BE2C (cell line): ENCODE measurements at regions not wholly inside any gene's neighbourhood (a gene's known extent, or its start where the extent isn't known, plus 50 kb on each side); places are given as distances from the start of the nearest gene placed in this dataset.
"Not testable (repeated sequence)": the region's sequence is repeated elsewhere in the genome, so short reads cannot be mapped to it uniquely, and the experiment has no call there.

Experiments used
- DNase-seq: peaks from one replicate; pipeline ENCODE4 v3.0.0-alpha.2; 2020
- H3K27me3 ChIP-seq: fragments of 250-450 bp; sonication (Bioruptor Pico); 2 replicates; pipeline ENCODE4 v1.5.1; 2020; ENCODE audit warnings: mild to moderate bottlenecking
- H3K36me3 ChIP-seq: fragments of 250-450 bp; sonication (Bioruptor Pico); 2 replicates; pipeline ENCODE4 v1.5.1; 2020; ENCODE audit warnings: mild to moderate bottlenecking
- H3K4me1 ChIP-seq: fragments of 250-450 bp; sonication (Bioruptor Pico); 2 replicates; pipeline ENCODE4 v1.5.1; 2020
- H3K4me3 ChIP-seq: 2 replicates; pipeline ENCODE4 v1.5.1; 2011; ENCODE audit warnings: low read depth, low read length
- H3K9me3 ChIP-seq: fragments of 250-450 bp; sonication (Bioruptor Pico); 2 replicates; pipeline ENCODE4 v1.5.1; 2020
- CTCF ChIP-seq: IDR thresholded peaks from 2 replicates; pipeline ENCODE4 v1.5.1; 2012; ENCODE audit warnings: mild to moderate bottlenecking, low read depth, low read length

GRCh38 chr6:149138089-149138488, 179.4 kb upstream of the TAB2 start:
- Histone ChIP-seq H3K4me3 (no peak overlapping the region), H3K9me3 (no peaks in the 10 kb centered on the region), H3K27me3 (no peaks in the 10 kb centered on the region), H3K36me3 (no peaks in the 10 kb centered on the region), H3K4me1 (peaks cover 4% of the 10 kb centered on the region; the same call in 1 of the 2 replicates)
- TF ChIP-seq CTCF: no peak
- DNase-seq: no peak

DNA sequence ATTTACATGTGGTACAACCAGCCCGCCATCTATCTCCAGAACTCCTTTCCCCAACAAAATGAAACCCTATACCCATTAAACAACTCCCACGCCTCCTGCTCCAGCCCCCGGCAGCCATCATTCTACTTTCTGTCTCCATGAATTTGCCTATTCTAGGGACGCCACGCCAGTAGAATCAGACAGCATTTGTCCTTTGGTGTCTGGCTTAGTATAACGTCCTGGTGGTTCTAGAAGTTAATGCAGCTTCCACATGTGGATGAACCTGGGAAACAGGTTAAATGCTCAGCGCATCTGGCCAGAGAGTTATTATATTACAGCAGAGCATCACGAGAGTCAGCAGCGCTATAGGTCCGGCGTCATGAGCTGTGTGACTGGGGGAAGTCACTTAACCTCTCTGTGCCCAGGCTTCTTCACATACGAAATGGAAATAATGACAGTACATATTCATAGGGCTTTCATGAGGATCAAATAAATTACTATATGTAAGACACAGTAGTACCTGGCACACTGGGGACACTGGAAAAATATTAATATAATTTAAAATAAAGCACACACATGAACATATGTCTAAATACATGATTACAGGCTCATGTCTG, 178.7 kb upstream of the TAB2 start:
- Histone ChIP-seq H3K4me1 (peaks cover 4% of the 10 kb centered on the region; the same call in 1 of the 2 replicates), H3K27me3 (no peaks in the 10 kb centered on the region), H3K4me3 (no peak overlapping the region), H3K9me3 (no peaks in the 10 kb centered on the region), H3K36me3 (no peaks in the 10 kb centered on the region)
- no peak for TF ChIP-seq CTCF
- DNase-seq: no peak

- H3K4me3 ChIP-seq: no peak overlapping the region
- TF ChIP-seq CTCF: no peak
- no peaks in the 10 kb centered on the region for H3K27me3 ChIP-seq
- H3K4me1 ChIP-seq: no peaks in the 10 kb centered on the region
- no peaks in the 10 kb centered on the region for H3K9me3 ChIP-seq
- H3K36me3 ChIP-seq: no peaks in the 10 kb centered on the region
- no peak for DNase-seq
Observed at GRCh38 chr6:149139782-149140136, 177.8 kb upstream of the TAB2 start.

- Histone ChIP-seq H3K36me3 (no peaks in the 10 kb centered on the region), H3K4me3 (no peak overlapping the region), H3K4me1 (no peaks in the 10 kb centered on the region), H3K27me3 (no peaks in the 10 kb centered on the region), H3K9me3 (no peaks in the 10 kb centered on the region)
- TF ChIP-seq CTCF: no peak
- DNase-seq: no peak
Observed at GRCh38 chr6:149140137-149140909, 177.2 kb upstream of the TAB2 start.

GRCh38 chr6:149140910-149141290, 176.6 kb upstream of the TAB2 start:
- Histone ChIP-seq H3K36me3 (no peaks in the 10 kb centered on the region), H3K4me3 (no peak overlapping the region), H3K4me1 (no peaks in the 10 kb centered on the region), H3K27me3 (no peaks in the 10 kb centered on the region), H3K9me3 (no peaks in the 10 kb centered on the region)
- no peak for TF ChIP-seq CTCF
- DNase-seq: no peak

DNA sequence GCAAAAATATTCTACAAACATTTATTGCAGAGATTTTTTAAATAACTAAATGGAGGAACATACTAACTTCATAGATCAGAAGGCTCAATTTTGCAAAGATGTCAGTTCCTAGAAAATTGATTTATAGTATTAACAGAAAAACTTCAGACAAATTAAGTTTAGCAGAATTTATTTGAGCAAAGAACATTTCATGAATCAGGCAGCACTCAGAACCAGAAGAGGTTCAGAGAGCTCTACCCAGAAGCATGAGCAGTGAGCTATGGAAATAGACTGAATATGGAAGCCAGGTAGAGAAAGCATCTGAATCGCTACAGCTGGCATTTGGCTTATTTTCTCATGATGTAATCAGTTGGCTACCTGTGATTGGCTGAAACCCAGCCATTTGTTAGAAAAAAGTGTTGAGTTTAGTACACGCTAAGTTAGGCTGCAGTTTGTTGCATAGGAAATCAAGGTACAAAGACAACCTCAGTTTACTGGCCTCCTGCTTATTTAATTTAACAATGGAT, 174.5 kb upstream of the TAB2 start:
- H3K27me3 ChIP-seq: no peaks in the 10 kb centered on the region
- no peak for DNase-seq
- no peak overlapping the region for H3K4me3 ChIP-seq
- H3K9me3 ChIP-seq: no peaks in the 10 kb centered on the region
- H3K36me3 ChIP-seq: no peaks in the 10 kb centered on the region
- TF ChIP-seq CTCF: no peak
- no peaks in the 10 kb centered on the region for H3K4me1 ChIP-seq

DNA sequence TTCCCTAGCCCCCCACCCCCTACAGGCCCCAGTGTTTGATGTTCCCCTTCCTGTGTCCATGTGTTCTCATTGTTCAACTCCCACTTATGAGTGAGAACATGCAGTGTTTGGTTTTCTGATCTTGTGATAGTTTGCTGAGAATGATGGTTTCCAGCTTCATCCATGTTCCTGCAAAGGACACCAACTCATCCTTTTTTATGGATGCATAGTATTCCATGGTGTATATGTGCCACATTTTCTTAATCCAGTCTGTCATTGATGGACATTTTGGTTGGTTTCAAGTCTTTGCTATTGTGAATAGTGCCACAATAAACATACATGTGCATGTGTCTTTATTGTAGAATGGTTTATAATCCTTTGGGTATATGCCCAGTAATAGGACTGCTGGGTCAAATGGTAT, 171.7 kb upstream of the TAB2 start:
- not testable (repeated sequence) for H3K9me3 ChIP-seq, H3K4me3 ChIP-seq, H3K4me1 ChIP-seq, DNase-seq, H3K36me3 ChIP-seq, H3K27me3 ChIP-seq
